ENCODE measurements at regions not wholly inside any gene's neighbourhood (a gene's known extent, or its start where the extent isn't known, plus 50 kb on each side); places are given as distances from the start of the nearest gene placed in this dataset.

DNA sequence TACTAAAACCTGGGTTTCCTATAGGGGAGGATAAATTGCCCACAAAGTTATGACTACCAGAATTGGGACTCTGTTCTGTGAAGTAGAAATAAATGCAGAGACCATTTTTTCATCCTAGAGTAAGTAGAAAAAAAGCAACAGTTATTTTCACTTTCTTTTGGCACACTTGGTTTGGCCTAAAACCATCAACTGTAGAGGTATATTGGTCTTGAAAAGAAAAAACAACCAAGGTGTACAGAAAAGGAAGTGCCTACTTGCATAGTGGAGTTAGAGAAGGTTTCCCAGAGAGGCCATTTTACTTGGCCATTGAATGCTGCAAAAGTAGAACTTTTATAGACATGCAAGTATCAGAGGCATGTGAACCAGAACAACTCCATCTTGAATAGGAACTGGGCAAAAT lies 89.4 kb upstream of the TACR1 start:
- TF ChIP-seq, protein P1, sequence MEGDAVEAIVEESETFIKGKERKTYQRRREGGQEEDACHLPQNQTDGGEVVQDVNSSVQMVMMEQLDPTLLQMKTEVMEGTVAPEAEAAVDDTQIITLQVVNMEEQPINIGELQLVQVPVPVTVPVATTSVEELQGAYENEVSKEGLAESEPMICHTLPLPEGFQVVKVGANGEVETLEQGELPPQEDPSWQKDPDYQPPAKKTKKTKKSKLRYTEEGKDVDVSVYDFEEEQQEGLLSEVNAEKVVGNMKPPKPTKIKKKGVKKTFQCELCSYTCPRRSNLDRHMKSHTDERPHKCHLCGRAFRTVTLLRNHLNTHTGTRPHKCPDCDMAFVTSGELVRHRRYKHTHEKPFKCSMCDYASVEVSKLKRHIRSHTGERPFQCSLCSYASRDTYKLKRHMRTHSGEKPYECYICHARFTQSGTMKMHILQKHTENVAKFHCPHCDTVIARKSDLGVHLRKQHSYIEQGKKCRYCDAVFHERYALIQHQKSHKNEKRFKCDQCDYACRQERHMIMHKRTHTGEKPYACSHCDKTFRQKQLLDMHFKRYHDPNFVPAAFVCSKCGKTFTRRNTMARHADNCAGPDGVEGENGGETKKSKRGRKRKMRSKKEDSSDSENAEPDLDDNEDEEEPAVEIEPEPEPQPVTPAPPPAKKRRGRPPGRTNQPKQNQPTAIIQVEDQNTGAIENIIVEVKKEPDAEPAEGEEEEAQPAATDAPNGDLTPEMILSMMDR (conservative IDR thresholded peaks at IDR 0.05): no peak
- TF ChIP-seq EZH2 (IDR thresholded peaks at IDR 0.05; ENCODE audit: low read depth): no peak

Data from PC-9 (cell line).